Astrocyte of the cerebellum (primary cell): ENCODE measurements at regions not wholly inside any gene's neighbourhood (a gene's known extent, or its start where the extent isn't known, plus 50 kb on each side); places are given as distances from the start of the nearest gene placed in this dataset.

ENCODE experiments used
- DNase-seq: peaks from one replicate; pipeline ENCODE4 v3.0.0-alpha.2; 2011; ENCODE audit warnings: low read depth
- H3K4me3 ChIP-seq: 2 replicates; pipeline ENCODE4 v1.5.1; 2011; ENCODE audit warnings: mild to moderate bottlenecking, low read depth, low read length, moderate library complexity
- in situ Hi-C: cut with HindIII; loops from 2 replicates; pipeline ENCODE4 v1.10.0; 2017; ENCODE audit warnings: low sequenced_read_pairs
- TF ChIP-seq, protein P1 (sequence below): IDR thresholded peaks from 2 replicates; pipeline ENCODE4 v1.5.1; 2012; ENCODE audit warnings: low read length, low read depth, moderate library complexity, mild to moderate bottlenecking; ENCODE audit errors: missing control alignments

DNA sequence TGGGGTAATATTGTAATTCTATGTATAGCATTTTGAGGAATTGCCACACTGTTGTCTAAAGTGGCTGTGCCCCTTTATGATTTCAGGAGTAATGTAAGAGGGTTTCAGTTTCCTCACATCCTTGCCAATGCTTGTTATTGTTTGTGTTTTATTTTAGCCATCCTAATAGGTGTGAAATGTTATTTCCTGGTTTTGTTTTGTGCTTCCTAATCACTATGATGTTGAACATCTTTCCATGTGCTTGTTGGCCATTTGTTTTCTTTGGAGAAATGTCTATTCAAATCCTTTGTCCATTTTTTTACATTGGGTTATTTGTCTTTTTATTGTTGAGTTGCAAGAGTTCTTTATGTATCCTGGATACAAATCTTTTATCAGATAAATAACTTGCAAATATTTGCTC lies 97.3 kb upstream of the MLIP start:
- in situ Hi-C loops: no loop called here
- no peak overlapping the region for H3K4me3 ChIP-seq
- no peak for DNase-seq
- TF ChIP-seq, protein P1, sequence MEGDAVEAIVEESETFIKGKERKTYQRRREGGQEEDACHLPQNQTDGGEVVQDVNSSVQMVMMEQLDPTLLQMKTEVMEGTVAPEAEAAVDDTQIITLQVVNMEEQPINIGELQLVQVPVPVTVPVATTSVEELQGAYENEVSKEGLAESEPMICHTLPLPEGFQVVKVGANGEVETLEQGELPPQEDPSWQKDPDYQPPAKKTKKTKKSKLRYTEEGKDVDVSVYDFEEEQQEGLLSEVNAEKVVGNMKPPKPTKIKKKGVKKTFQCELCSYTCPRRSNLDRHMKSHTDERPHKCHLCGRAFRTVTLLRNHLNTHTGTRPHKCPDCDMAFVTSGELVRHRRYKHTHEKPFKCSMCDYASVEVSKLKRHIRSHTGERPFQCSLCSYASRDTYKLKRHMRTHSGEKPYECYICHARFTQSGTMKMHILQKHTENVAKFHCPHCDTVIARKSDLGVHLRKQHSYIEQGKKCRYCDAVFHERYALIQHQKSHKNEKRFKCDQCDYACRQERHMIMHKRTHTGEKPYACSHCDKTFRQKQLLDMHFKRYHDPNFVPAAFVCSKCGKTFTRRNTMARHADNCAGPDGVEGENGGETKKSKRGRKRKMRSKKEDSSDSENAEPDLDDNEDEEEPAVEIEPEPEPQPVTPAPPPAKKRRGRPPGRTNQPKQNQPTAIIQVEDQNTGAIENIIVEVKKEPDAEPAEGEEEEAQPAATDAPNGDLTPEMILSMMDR: no peak

DNA sequence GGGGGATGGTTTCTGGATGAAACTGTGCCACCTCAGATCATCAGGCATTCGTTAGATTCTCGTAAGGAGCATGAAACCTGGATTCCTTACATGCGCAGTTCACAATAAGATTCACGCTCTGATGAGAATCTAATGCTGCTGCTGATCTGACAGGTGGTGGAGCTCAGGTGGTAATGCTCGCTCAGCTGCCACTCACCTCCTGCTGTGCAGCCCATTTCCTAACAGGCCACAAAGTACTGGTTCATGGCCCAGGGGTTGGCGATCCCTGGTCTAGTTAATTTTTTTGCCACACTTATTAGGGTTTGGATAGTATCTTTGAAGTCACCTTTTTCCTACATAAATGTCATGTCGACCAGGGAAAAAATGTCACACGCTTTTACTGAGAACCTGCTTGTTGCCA lies 96.8 kb upstream of the MLIP start:
- no peak for DNase-seq
- in situ Hi-C loops: no loop called here
- H3K4me3 ChIP-seq: no peak overlapping the region
- TF ChIP-seq, protein P1: no peak

DNA sequence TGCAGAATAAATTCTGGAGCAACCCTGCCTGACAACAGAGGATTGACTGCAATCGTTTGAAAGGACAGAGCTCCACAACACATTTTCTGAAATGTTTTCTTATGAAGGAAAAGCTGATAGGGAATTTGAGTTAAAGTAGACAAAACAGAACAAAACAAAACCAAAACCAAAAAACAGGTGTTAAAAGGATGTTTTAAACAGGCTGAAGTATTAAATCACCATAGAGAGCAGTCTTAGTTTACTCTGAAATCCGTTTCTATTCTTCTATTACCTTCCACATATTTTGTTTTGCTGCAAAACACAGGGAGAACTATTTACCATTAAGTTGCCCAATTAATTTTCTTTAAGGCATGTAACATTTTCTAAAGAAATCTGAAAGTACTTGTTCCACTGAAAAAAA lies 93.4 kb upstream of the MLIP start:
- TF ChIP-seq, protein P1: no peak
- no peak for DNase-seq
- in situ Hi-C loops: no loop called here
- no peak overlapping the region for H3K4me3 ChIP-seq

DNA sequence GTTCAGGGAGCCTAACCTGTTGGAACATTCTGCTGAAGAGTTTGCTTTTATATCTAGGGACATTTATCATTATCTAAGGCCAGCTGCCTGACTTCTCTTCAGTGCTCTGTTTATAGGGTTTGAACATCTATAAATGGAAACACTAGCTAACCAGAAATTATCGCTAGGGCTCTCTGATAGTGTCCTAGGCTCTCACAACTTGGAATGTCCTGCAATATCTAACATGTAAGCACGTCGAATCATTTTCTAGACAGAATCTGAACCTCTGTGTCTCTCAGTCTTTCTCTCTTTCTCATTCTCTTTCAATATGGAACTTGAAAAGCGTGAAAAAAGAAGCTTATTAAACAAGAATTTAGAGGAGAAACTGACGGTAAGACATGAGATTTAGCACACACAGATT lies 92.5 kb upstream of the MLIP start:
- TF ChIP-seq, protein P1: no peak
- in situ Hi-C loops: no loop called here
- no peak overlapping the region for H3K4me3 ChIP-seq
- DNase-seq: no peak

DNA sequence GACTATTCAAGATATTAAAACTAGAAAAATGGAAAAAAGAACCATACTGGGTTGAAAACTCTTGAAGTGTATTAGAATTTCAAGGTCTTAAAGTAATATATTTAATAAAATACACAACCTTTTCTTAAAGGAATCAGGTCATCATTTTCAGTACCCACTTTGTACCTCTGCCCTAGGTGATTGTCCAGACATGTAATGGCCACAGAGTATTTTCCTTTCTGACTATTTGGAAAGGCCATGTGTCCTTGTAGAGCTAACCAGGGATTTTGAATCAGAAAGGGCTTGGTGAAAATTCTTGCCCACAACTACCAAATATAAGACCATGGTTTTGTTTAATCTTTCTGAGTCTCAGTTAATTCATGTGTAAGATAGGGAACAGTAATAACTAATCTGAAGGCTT lies 91.4 kb upstream of the MLIP start:
- TF ChIP-seq, protein P1: no peak
- H3K4me3 ChIP-seq: no peak overlapping the region
- DNase-seq: no peak
- in situ Hi-C loops: no loop called here

DNA sequence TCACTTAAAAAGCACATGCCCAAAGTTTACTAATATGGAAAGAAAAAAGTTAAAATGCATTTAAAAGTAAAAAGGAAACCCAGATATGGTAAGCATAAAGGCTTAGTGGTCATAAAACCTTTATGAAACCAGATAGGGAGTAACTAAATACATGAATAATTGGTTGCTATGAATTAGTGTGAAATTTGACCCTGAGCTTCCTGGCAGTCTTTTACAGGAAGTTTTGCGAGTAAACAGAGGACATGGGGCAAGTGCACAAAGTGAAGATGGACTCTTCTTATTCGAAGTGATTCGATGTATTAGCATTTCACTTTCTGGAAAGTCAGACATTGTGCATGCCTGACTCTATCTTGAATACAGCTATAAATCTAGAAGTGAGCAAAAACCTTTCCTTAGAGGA lies 90.9 kb upstream of the MLIP start:
- TF ChIP-seq, protein P1: no peak
- DNase-seq: no peak
- in situ Hi-C loops: no loop called here
- no peak overlapping the region for H3K4me3 ChIP-seq
